ENCODE measurements at regions not wholly inside any gene's neighbourhood (a gene's known extent, or its start where the extent isn't known, plus 50 kb on each side); places are given as distances from the start of the nearest gene placed in this dataset.

DNA sequence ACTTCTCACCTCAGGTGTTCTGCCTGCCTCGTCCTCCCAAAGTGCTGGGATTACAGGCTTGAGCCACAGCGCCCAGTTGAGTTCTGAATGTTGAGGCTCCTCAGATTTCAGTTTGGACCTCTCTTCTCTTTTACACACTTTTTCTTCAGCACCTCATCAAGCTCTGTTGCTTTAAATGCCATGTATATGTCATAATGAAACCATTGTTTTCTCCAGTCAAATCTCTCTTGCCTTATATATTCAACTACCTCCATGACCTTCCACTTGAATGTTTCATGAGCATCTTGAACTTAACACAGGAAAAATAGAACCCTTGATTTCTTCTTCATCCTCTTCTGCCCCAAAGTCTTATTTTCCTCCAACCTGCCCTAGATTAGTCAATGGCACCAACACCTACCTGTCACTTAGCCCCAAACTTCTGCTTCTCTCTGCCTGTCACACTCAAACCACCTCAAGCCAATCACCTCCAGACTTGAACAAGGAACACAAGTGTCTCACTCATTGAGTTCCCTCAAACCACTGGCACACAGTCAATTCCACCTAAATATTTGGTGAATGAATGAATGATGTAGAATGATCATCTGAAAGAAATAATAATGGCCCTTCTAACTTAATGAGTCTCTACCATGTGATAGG lies 161.0 kb upstream of the SGK1 start:
- TF ChIP-seq, protein P1, sequence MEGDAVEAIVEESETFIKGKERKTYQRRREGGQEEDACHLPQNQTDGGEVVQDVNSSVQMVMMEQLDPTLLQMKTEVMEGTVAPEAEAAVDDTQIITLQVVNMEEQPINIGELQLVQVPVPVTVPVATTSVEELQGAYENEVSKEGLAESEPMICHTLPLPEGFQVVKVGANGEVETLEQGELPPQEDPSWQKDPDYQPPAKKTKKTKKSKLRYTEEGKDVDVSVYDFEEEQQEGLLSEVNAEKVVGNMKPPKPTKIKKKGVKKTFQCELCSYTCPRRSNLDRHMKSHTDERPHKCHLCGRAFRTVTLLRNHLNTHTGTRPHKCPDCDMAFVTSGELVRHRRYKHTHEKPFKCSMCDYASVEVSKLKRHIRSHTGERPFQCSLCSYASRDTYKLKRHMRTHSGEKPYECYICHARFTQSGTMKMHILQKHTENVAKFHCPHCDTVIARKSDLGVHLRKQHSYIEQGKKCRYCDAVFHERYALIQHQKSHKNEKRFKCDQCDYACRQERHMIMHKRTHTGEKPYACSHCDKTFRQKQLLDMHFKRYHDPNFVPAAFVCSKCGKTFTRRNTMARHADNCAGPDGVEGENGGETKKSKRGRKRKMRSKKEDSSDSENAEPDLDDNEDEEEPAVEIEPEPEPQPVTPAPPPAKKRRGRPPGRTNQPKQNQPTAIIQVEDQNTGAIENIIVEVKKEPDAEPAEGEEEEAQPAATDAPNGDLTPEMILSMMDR (IDR thresholded peaks at IDR 0.05) = no peak
- no peak for TF ChIP-seq POLR2A (IDR thresholded peaks at IDR 0.05)

Data from suprapubic skin (tissue), 3 donors.